ENCODE measurements at regions not wholly inside any gene's neighbourhood (a gene's known extent, or its start where the extent isn't known, plus 50 kb on each side); places are given as distances from the start of the nearest gene placed in this dataset.
"Not testable (repeated sequence)": the region's sequence is repeated elsewhere in the genome, so short reads cannot be mapped to it uniquely, and the experiment has no call there.

DNA sequence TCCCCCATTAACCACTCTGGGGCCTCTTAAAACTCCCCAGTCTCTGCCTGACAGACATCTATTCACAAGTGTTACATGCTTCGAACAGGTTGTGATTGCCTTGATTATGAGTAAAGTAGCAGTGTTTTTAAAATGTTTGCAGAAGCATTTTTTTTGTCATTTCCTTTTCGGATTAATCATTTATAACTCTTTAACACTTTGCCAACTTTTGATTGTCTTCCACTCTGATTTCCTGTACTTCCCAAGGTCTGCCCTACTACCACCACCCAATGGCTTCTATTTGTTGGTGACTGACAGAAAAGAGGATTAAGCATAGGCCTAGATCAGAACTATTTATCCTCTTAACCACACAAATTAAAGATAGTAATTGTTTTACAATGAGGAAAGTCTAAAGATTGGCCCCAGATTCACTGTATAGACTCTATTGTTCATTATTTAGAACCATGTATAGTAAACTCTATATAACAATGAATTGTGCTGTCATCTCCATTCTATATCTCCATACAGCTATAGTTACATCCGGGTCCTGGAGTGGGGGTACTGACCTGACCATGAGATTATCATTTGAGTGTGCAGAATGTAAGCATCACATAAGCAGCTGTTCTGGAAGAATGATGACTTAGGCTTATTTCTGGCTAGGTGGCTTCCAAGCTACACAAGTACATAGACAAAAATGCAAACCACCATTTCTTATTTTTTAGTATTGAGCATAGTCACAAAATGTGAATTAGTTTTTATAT, 110.3 kb upstream of the RBMS1 start:
- H3K4me1 Mint-ChIP-seq, result peaks cover 4% of the 10 kb centered on the region

DNA sequence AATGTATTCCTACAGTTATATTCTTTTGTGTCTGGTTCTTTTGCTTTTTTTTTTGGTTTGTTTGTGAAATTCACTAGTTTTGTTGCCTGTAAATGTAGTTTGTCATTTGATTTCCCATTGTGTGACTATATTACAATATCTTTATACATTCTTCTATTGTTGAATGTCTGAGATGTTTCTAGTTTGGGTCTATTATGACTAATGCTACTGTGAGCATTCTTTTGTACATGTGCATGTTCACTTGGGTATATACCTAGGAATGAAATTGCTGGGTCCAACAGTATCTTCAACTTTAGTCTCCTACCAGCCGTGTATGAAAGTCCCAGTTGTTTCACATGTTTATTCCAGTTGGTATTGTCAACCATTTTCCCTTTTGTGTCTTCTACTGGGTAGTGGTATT, 112.7 kb upstream of the RBMS1 start:
- Mint-ChIP-seq H3K9me3 (no peaks in the 10 kb centered on the region), H3K4me1 (peaks cover 4% of the 10 kb centered on the region), H3K27me3 (no peaks in the 10 kb centered on the region), H3K36me3 (no peaks in the 10 kb centered on the region), H3K27ac (no peak overlapping the region), H3K4me3 (no peak overlapping the region)
- CTCF ChIA-PET, result no interaction called here
- no peak for DNase-seq

More for the DNA sequence above, 110.3 kb upstream of the RBMS1 start:
- no peaks in the 10 kb centered on the region for H3K36me3 Mint-ChIP-seq
- H3K4me3 Mint-ChIP-seq, result no peak overlapping the region
- H3K9me3 Mint-ChIP-seq, result no peaks in the 10 kb centered on the region
- H3K27me3 Mint-ChIP-seq, result no peaks in the 10 kb centered on the region
- H3K27ac Mint-ChIP-seq, result no peak overlapping the region
- no peak for DNase-seq
- CTCF ChIA-PET, result interaction anchor here (0.6 kb wide), 1 partner anchor 1994 kb away, joined by 3 read pairs; no protein-coding TSS in a partner anchor

GRCh38 chr2:160608599-160608998, 115.0 kb upstream of the RBMS1 start:
- H3K27me3 Mint-ChIP-seq, result no peaks in the 10 kb centered on the region
- no peaks in the 10 kb centered on the region for H3K9me3 Mint-ChIP-seq
- H3K4me3 Mint-ChIP-seq, result no peak overlapping the region
- peaks cover 4% of the 10 kb centered on the region for H3K4me1 Mint-ChIP-seq
- no peak for DNase-seq
- no peak overlapping the region for H3K27ac Mint-ChIP-seq
- CTCF ChIA-PET, result no interaction called here
- H3K36me3 Mint-ChIP-seq, result no peaks in the 10 kb centered on the region

DNA sequence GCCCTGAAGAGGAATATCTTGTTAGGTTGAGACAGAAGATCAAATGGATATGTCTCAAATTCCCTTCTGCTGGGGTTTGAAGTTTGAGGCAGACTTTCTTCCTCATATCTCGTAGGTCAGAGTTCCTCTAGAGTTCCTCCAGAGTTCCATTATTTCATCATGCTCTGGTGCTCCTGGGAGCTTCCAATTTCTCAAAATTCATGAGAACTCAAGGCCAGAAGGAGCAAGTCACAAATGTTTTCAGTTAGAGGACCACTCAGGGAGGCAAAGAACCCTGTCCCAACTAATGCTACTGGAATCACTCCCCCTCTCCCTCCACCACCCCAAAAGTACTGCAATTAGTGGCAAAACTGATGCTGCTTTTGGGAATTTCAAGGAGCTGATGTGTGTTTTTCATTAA, 115.7 kb upstream of the RBMS1 start:
- DNase-seq, result no peak
- CTCF ChIA-PET, result no interaction called here

DNA sequence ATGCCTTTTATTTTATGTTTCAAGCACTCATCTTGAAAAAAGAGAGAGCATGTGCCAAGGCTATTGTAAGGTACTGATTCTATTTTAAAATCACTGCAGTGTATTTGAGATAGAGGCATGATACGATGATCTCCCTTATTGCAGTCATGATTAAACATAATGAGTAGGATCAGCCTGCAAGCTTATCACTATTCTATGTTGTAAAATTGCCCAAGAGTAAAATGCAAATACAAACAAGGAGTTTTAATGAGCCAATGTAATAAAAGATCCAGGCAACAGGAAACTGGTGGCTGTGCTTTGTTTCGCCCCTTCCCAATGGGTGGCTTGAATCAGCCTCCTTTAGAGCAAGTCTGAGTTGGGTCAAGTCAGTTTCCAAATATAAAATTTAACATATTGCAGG, 116.4 kb upstream of the RBMS1 start:
- no peak overlapping the region for H3K27ac Mint-ChIP-seq
- no peak overlapping the region for H3K4me3 Mint-ChIP-seq
- CTCF ChIA-PET, result no interaction called here
- peaks cover 2% of the 10 kb centered on the region for H3K9me3 Mint-ChIP-seq
- peaks cover 4% of the 10 kb centered on the region for H3K4me1 Mint-ChIP-seq
- no peaks in the 10 kb centered on the region for H3K27me3 Mint-ChIP-seq
- no peaks in the 10 kb centered on the region for H3K36me3 Mint-ChIP-seq
- DNase-seq, result no peak

More for the DNA sequence above, 115.7 kb upstream of the RBMS1 start:
- Mint-ChIP-seq H3K9me3 (no peaks in the 10 kb centered on the region), H3K36me3 (no peaks in the 10 kb centered on the region), H3K27me3 (no peaks in the 10 kb centered on the region), H3K4me1 (peaks cover 4% of the 10 kb centered on the region), H3K27ac (no peak overlapping the region), H3K4me3 (no peak overlapping the region)

GRCh38 chr2:160612266-160612856, 118.8 kb upstream of the RBMS1 start:
- no peaks in the 10 kb centered on the region for H3K36me3 Mint-ChIP-seq
- DNase-seq, result no peak
- peaks cover 4% of the 10 kb centered on the region for H3K4me1 Mint-ChIP-seq
- H3K4me3 Mint-ChIP-seq, result no peak overlapping the region
- CTCF ChIA-PET, result no interaction called here
- no peak overlapping the region for H3K27ac Mint-ChIP-seq
- H3K27me3 Mint-ChIP-seq, result no peaks in the 10 kb centered on the region
- peaks cover 8% of the 10 kb centered on the region for H3K9me3 Mint-ChIP-seq

DNA sequence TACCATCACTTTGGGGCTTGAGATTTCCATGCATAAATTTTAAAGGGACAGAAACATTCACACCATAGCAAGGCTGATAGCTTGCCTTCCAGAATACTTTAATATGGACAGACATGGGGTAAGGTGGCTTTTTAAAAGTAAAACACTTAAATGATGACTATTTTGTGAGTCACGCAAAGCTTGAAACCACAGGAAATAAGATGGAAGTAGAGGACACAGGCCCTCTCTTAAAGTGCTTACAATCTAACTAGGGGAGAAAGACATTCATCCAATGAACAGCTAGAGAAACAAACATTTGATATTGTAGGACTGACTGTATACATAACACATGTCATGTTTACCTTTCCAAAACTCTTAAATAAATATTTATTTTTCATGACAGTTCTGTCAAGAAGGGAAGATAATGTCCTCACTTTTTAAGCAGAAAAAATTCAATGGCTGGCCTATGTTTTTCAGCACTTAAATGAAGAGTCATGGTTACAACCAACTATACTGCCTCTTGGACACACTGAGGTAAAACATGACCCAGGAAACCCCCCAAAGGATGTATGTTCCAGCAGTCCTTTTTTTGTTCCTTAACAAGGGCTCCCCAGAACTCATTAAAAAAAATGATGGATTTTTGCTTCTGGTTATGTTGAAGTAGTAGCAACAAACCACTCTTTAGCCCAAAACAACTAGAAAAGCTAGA, 120.0 kb upstream of the RBMS1 start:
- Mint-ChIP-seq H3K4me1 (peaks cover 3% of the 10 kb centered on the region), H3K9me3 (peaks cover 8% of the 10 kb centered on the region), H3K36me3 (no peaks in the 10 kb centered on the region), H3K27ac (no peak overlapping the region), H3K27me3 (no peaks in the 10 kb centered on the region), H3K4me3 (no peak overlapping the region)
- CTCF ChIA-PET, result no interaction called here
- no peak for DNase-seq

GRCh38 chr2:160614391-160614790, 120.8 kb upstream of the RBMS1 start:
- CTCF ChIA-PET, result no interaction called here
- H3K36me3 Mint-ChIP-seq, result no peaks in the 10 kb centered on the region
- H3K4me3 Mint-ChIP-seq, result no peak overlapping the region
- H3K27ac Mint-ChIP-seq, result no peak overlapping the region
- H3K9me3 Mint-ChIP-seq, result peaks cover 8% of the 10 kb centered on the region
- no peaks in the 10 kb centered on the region for H3K27me3 Mint-ChIP-seq
- no peaks in the 10 kb centered on the region for H3K4me1 Mint-ChIP-seq
- DNase-seq, result no peak

DNA sequence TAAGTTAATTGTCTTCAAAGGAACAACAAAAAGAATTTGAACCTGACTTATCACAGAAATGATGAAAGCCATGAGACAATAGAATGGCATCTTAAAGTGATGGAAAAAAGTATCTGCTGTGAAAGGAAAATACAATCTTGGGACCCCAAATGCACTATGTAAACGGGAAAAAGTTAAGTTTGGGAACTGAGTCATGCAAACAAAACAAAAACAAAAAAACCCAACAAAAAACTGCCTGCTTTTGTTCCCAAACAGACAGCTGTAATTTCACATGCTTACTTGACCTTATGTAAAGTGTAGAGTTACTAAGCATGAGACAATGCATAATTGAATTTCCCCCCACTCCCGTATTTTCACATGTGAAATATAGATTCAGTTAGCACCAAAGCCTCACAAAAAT, 122.1 kb upstream of the RBMS1 start:
- Mint-ChIP-seq H3K27ac (no peak overlapping the region), H3K27me3 (no peaks in the 10 kb centered on the region), H3K4me3 (no peak overlapping the region), H3K36me3 (no peaks in the 10 kb centered on the region), H3K4me1 (no peaks in the 10 kb centered on the region), H3K9me3 (peaks cover 8% of the 10 kb centered on the region)
- DNase-seq, result no peak
- CTCF ChIA-PET, result interaction anchor here (0.6 to 0.8 kb wide), 2 partner anchors 79 to 85 kb away, joined by 3 to 5 read pairs; no protein-coding TSS in a partner anchor

DNA sequence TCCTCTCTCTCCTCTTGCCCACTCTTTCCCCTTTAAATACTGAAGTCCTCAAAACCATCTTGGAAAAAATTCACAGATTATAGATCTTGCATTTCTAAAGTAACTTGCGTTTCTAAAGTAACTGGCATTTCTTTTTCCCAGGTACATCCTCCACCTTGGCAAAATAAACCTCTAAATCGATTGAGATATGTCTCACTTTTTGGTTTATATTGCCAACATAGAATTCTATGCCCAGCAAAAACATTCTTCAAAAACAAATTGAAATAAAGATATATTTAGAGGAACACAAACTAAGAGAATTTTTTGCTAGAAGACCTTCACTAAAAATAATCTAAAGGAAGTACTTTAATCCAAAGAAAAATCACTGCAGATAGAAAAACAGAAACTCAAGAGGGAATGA, 122.5 kb upstream of the RBMS1 start:
- peaks cover 8% of the 10 kb centered on the region for H3K9me3 Mint-ChIP-seq
- H3K4me1 Mint-ChIP-seq, result no peaks in the 10 kb centered on the region
- H3K27ac Mint-ChIP-seq, result no peak overlapping the region
- no peaks in the 10 kb centered on the region for H3K27me3 Mint-ChIP-seq
- CTCF ChIA-PET, result interaction anchor here (0.8 kb wide), 1 partner anchor 78 kb away, joined by 5 read pairs; no protein-coding TSS in a partner anchor
- H3K36me3 Mint-ChIP-seq, result no peaks in the 10 kb centered on the region
- no peak overlapping the region for H3K4me3 Mint-ChIP-seq
- DNase-seq, result no peak

GRCh38 chr2:160621748-160622147, 128.1 kb upstream of the RBMS1 start:
- CTCF ChIA-PET, result no interaction called here
- H3K27me3 Mint-ChIP-seq, result no peaks in the 10 kb centered on the region
- peaks cover 2% of the 10 kb centered on the region for H3K9me3 Mint-ChIP-seq
- no peak for DNase-seq
- no peak overlapping the region for H3K4me3 Mint-ChIP-seq
- H3K36me3 Mint-ChIP-seq, result no peaks in the 10 kb centered on the region
- H3K27ac Mint-ChIP-seq, result no peak overlapping the region
- H3K4me1 Mint-ChIP-seq, result no peaks in the 10 kb centered on the region

DNA sequence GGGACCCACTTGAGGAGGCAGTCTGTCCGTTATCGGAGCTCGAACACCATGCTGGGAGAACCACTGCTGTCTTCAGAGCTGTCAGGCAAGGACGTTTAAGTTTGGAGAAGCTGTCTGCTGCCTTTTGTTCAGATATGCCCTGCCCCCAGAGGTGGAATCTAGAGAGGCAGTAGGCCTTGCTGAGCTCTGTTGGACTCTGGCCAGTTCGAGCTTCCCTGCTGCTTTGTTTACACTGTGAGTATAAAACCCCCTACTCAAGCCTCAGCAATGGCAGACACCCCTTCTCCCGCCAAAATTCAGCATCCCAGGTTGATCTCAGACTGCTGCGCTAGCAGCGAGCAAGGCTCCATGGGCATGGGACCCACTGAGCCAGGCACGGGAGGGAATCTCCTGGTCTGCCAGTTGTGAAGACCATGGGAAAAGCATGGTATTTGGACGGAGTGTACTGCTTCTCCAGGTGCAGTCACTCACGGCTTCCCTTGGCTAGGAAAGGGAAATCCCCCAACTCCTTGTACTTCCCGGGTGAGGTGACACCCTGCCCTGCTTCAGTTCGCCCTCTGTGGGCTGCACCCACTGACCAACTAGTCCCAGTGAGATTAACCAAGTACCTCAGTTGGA, 134.5 kb upstream of the RBMS1 start:
- H3K27me3 Mint-ChIP-seq, H3K4me1 Mint-ChIP-seq, H3K27ac Mint-ChIP-seq, H3K9me3 Mint-ChIP-seq, H3K36me3 Mint-ChIP-seq, DNase-seq, H3K4me3 Mint-ChIP-seq, CTCF ChIA-PET: not testable (repeated sequence)

- Mint-ChIP-seq H3K4me3 (no peak overlapping the region), H3K27ac (no peak overlapping the region), H3K36me3 (no peaks in the 10 kb centered on the region), H3K9me3 (peaks cover 2% of the 10 kb centered on the region), H3K4me1 (no peaks in the 10 kb centered on the region), H3K27me3 (no peaks in the 10 kb centered on the region)
- CTCF ChIA-PET, result no interaction called here
- DNase-seq, result no peak
Observed at GRCh38 chr2:160628811-160629210, 135.2 kb upstream of the RBMS1 start.

- Mint-ChIP-seq H3K36me3 (no peaks in the 10 kb centered on the region), H3K4me3 (no peak overlapping the region), H3K9me3 (no peaks in the 10 kb centered on the region), H3K27ac (no peak overlapping the region), H3K27me3 (peaks cover 3% of the 10 kb centered on the region), H3K4me1 (no peaks in the 10 kb centered on the region)
- CTCF ChIA-PET, result interaction anchor here (1.2 kb wide), 1 partner anchor 12 kb away, joined by 3 read pairs; no protein-coding TSS in a partner anchor
- no peak for DNase-seq
Observed at GRCh38 chr2:160630801-160631590, 137.4 kb upstream of the RBMS1 start.

All from activated naive CD4-positive, alpha-beta T cell treated with anti-CD3 and anti-CD28 coated beads, Interleukin-2, amount 10 ng/mL, durations not matched to agents 7 days and 5 days (primary cell).